22Rv1 (cell line): ENCODE measurements at regions not wholly inside any gene's neighbourhood (a gene's known extent, or its start where the extent isn't known, plus 50 kb on each side); places are given as distances from the start of the nearest gene placed in this dataset.

ENCODE experiments used
- CTCF ChIP-seq: fragments of 450-650 bp; IDR thresholded peaks from 2 replicates; pipeline ENCODE4 v1.5.1; 2017; ENCODE audit warnings: mild to moderate bottlenecking
- ZFX ChIP-seq: fragments of 450-650 bp; IDR thresholded peaks from 2 replicates; pipeline ENCODE4 v1.6.1; 2017; ENCODE audit warnings: antibody characterized with exemption, borderline replicate concordance

GRCh38 chr2:117698287-117698686, 116.2 kb upstream of the DDX18 start:
- TF ChIP-seq CTCF (no peak), ZFX (no peak)
